ENCODE measurements at regions not wholly inside any gene's neighbourhood (a gene's known extent, or its start where the extent isn't known, plus 50 kb on each side); places are given as distances from the start of the nearest gene placed in this dataset.

GRCh38 chr2:142223309-142223708 lies 92.5 kb upstream of the LRP1B start:
- TF ChIP-seq CTCF (IDR thresholded peaks at IDR 0.05), result no peak
- TF ChIP-seq POLR2A (IDR thresholded peaks at IDR 0.05), result no peak

Measured in adrenal gland (tissue), 5 donors.